DND-41 (cell line): ENCODE measurements at regions not wholly inside any gene's neighbourhood (a gene's known extent, or its start where the extent isn't known, plus 50 kb on each side); places are given as distances from the start of the nearest gene placed in this dataset.

Experiments
- CTCF ChIP-seq: IDR thresholded peaks from 2 replicates; pipeline ENCODE4 v1.5.1; 2012; ENCODE audit warnings: borderline replicate concordance, low read length, moderate library complexity, mild to moderate bottlenecking; ENCODE audit not compliant: poor library complexity, severe bottlenecking; ENCODE audit errors: extremely low read depth
- EZH2 ChIP-seq: IDR thresholded peaks from 3 replicates; pipeline ENCODE4 v1.6.1; 2012; ENCODE audit warnings: borderline replicate concordance, low read depth, mild to moderate bottlenecking, moderate library complexity, low read length, inconsistent platforms; ENCODE audit not compliant: severe bottlenecking

GRCh38 chr18:50453732-50454131 lies 78.9 kb downstream of the SKA1 start:
- no peak for TF ChIP-seq CTCF
- no peak for TF ChIP-seq EZH2
